HCT116 (cell line): ENCODE measurements at regions not wholly inside any gene's neighbourhood (a gene's known extent, or its start where the extent isn't known, plus 50 kb on each side); places are given as distances from the start of the nearest gene placed in this dataset.

Experiments used
- ATAC-seq: fragments of 200-7000 bp; cut with Tn5 transposase; 2 replicates; pipeline ENCODE4 v1.9.1; 2020; ENCODE audit warnings: mild to moderate bottlenecking, moderate library complexity
- BruUV-seq: library from RNA; stranded (reverse); fragments of 400-500 nt; replicated peaks from 2 replicates; lab custom pipeline; 2021; lab: Mats Ljungman, UMichigan
- CTCF ChIA-PET: fragments of 300-600 bp; sonication (Branson Sonifier 250); formaldehyde crosslinking; loops from one replicate; lab custom pipeline; 2021; ENCODE audit warnings: antibody characterized with exemption; lab: Charles Lee
- POLR2A ChIA-PET: fragments of 300-600, 350-600 bp; sonication (Branson Sonifier 250); formaldehyde crosslinking; loops from one replicate; lab custom pipeline; 2021; ENCODE audit warnings: antibody characterized with exemption; lab: Charles Lee
- RAD21 ChIA-PET, 2 experiments: fragments of 300-600 bp; sonication (Branson Sonifier 250); formaldehyde crosslinking; loops; one replicate each; lab custom pipeline; 2023; ENCODE audit warnings: low total read pairs in 2 of 2; ENCODE audit not compliant: uncharacterized antibody in 2 of 2, unreplicated experiment in 2 of 2, low non-redundant PET in 1 of 2; lab: Charles Lee
- DNase-seq: peaks from one replicate; pipeline ENCODE4 v3.0.0-alpha.2; 2010; ENCODE audit warnings: low read depth, low spot score
- H2AFZ ChIP-seq: fragments of 200-600 bp; shearing (Covaris generic), sonication (generic); 2 replicates; pipeline ENCODE4 v1.6.1; 2017; ENCODE audit warnings: low read depth, mixed run types, mixed read lengths, antibody characterized with exemption, low read length; ENCODE audit not compliant: poor library complexity, severe bottlenecking
- H3K27ac ChIP-seq: 2 replicates; pipeline ENCODE4 v1.5.1; 2012; ENCODE audit warnings: low read depth, low read length
- H3K27me3 ChIP-seq: fragments of 200-600 bp; sonication (generic); 2 replicates; pipeline ENCODE4 v1.6.1; 2016; ENCODE audit warnings: mixed run types, low read length, mixed read lengths; ENCODE audit not compliant: insufficient read depth
- H3K36me3 ChIP-seq, 2 experiments: fragments of 200-500 bp in 1 of 2; fragments of 200-600 bp in 1 of 2; sonication (Bioruptor generic) in 1 of 2; sonication (generic) in 1 of 2; 2 replicates each; pipeline versions ENCODE4 v1.5.1 to v1.6.1; 2014 to 2016; ENCODE audit warnings: low read length in 2 of 2, inconsistent platforms in 1 of 2, mixed read lengths in 1 of 2, mixed run types in 1 of 2; ENCODE audit not compliant: insufficient read depth in 2 of 2, control insufficient read depth in 1 of 2
- H3K4me1 ChIP-seq, 2 experiments: fragments of 200-600 bp in 1 of 2; sonication (generic) in 1 of 2; 2 replicates each; pipeline versions ENCODE4 v1.5.1 to v1.6.1; 2012 to 2017; ENCODE audit warnings: low read length in 2 of 2, inconsistent platforms in 1 of 2, mild to moderate bottlenecking in 1 of 2, mixed read lengths in 1 of 2, mixed run types in 1 of 2, moderate library complexity in 1 of 2; ENCODE audit not compliant: insufficient read depth in 2 of 2, control insufficient read depth in 1 of 2
- H3K4me2 ChIP-seq: fragments of 200-600 bp; sonication (generic); 2 replicates; pipeline ENCODE4 v1.6.1; 2017; ENCODE audit warnings: mixed run types, low read length, mixed read lengths
- H3K4me3 ChIP-seq, 2 experiments: fragments of 200-600 bp in 1 of 2; sonication (generic) in 1 of 2; replicated peaks in 1 of 2; 2 replicates each; pipeline ENCODE4 v1.5.1; 2011 to 2016; ENCODE audit warnings: low read length in 2 of 2, control low read depth in 1 of 2, low read depth in 1 of 2, mild to moderate bottlenecking in 1 of 2, mixed read lengths in 1 of 2, mixed run types in 1 of 2
- H3K79me2 ChIP-seq: fragments of 200-600 bp; sonication (generic); 2 replicates; pipeline ENCODE4 v1.6.1; 2017; ENCODE audit warnings: mild to moderate bottlenecking, mixed run types, low read length, moderate library complexity, mixed read lengths; ENCODE audit not compliant: insufficient read depth
- H3K9ac ChIP-seq: fragments of 200-600 bp; sonication (generic); 2 replicates; pipeline ENCODE4 v1.6.1; 2016; ENCODE audit warnings: low read length, mixed read lengths
- H3K9me2 ChIP-seq: fragments of 200-600 bp; sonication (generic), shearing (Covaris generic); 2 replicates; pipeline ENCODE4 v1.6.1; 2017; ENCODE audit warnings: mixed run types, mild to moderate bottlenecking, moderate library complexity; ENCODE audit not compliant: insufficient read depth
- H3K9me3 ChIP-seq, 2 experiments: fragments of 200-500 bp in 1 of 2; fragments of 200-600 bp in 1 of 2; sonication (Bioruptor generic) in 1 of 2; sonication (generic) in 1 of 2; 2 replicates each; pipeline ENCODE4 v1.6.1; 2014 to 2017; ENCODE audit warnings: low read length in 2 of 2, mixed read lengths in 2 of 2, inconsistent platforms in 1 of 2, low read depth in 1 of 2, mild to moderate bottlenecking in 1 of 2, mixed run types in 1 of 2, moderate library complexity in 1 of 2; ENCODE audit not compliant: control insufficient read depth in 1 of 2, insufficient read depth in 1 of 2
- H4K20me1 ChIP-seq: fragments of 200-600 bp; sonication (generic), shearing (Covaris generic); 2 replicates; pipeline ENCODE4 v1.6.1; 2017; ENCODE audit warnings: mixed run types, mild to moderate bottlenecking, moderate library complexity; ENCODE audit not compliant: insufficient read depth
- CBX3 ChIP-seq: IDR thresholded peaks from 2 replicates; pipeline ENCODE4 v1.6.1; 2012; ENCODE audit warnings: low read depth
- CTCF ChIP-seq, 3 experiments: fragments of 200-600 bp in 1 of 3; sonication (generic) in 1 of 3; IDR thresholded peaks in 2 of 3; conservative IDR thresholded peaks in 1 of 3; 2 replicates each; pipeline ENCODE4 v1.5.1; 2012 to 2017; ENCODE audit warnings: low read depth in 2 of 3, low read length in 2 of 3, antibody characterized with exemption in 1 of 3, borderline replicate concordance in 1 of 3, control low read depth in 1 of 3, mild to moderate bottlenecking in 1 of 3, mixed read lengths in 1 of 3, mixed run types in 1 of 3, moderate library complexity in 1 of 3; ENCODE audit not compliant: insufficient read depth in 1 of 3
- EZH2 ChIP-seq: fragments of 200-600 bp; sonication (generic); IDR thresholded peaks from 2 replicates; pipeline ENCODE4 v1.6.1; 2017; ENCODE audit warnings: antibody characterized with exemption, mixed run types
- EZH2phosphoT487 ChIP-seq: fragments of 200-600 bp; IDR thresholded peaks from 2 replicates; pipeline ENCODE4 v1.6.1; 2018; ENCODE audit warnings: antibody characterized with exemption, borderline replicate concordance
- FOSL1 ChIP-seq: IDR thresholded peaks from 2 replicates; pipeline ENCODE4 v1.6.1; 2012; ENCODE audit warnings: low read depth
- JUND ChIP-seq: IDR thresholded peaks from 2 replicates; pipeline ENCODE4 v1.6.1; 2012
- MAX ChIP-seq: IDR thresholded peaks from 2 replicates; pipeline ENCODE4 v1.6.1; 2012
- POLR2A ChIP-seq: IDR thresholded peaks from 2 replicates; pipeline ENCODE4 v1.7.0; 2011; ENCODE audit warnings: borderline replicate concordance; ENCODE audit not compliant: insufficient read depth, insufficient read length; ENCODE audit errors: extremely low read depth
- POLR2AphosphoS5 ChIP-seq: IDR thresholded peaks from 2 replicates; pipeline ENCODE4 v1.6.1; 2011; ENCODE audit warnings: mild to moderate bottlenecking, low read depth, low read length, moderate library complexity
- SIN3A ChIP-seq: IDR thresholded peaks from 2 replicates; pipeline ENCODE4 v1.6.1; 2012; ENCODE audit warnings: low read depth
- TCF7L2 ChIP-seq: IDR thresholded peaks from 2 replicates; pipeline ENCODE4 v1.7.0; 2011; ENCODE audit warnings: borderline replicate concordance, inconsistent platforms; ENCODE audit not compliant: insufficient read depth, insufficient read length; ENCODE audit errors: extremely low read depth
- YY1 ChIP-seq: IDR thresholded peaks from 2 replicates; pipeline ENCODE4 v1.6.1; 2011; ENCODE audit warnings: low read length, low read depth, moderate library complexity, mild to moderate bottlenecking; ENCODE audit not compliant: insufficient replicate concordance; ENCODE audit errors: extremely low read depth
- ZBTB33 ChIP-seq: IDR thresholded peaks from 2 replicates; pipeline ENCODE4 v1.6.1; 2011; ENCODE audit warnings: mild to moderate bottlenecking, low read length, moderate library complexity; ENCODE audit not compliant: insufficient replicate concordance; ENCODE audit errors: extremely low read depth
- ZFX ChIP-seq: fragments of 450-650 bp; IDR thresholded peaks from 2 replicates; pipeline ENCODE4 v1.6.1; 2017
- ZNF274 ChIP-seq: fragments of 200-500 bp; sonication (Bioruptor generic); IDR thresholded peaks from 2 replicates; pipeline ENCODE4 v1.6.1; 2014; ENCODE audit warnings: mild to moderate bottlenecking, low read depth, low read length, inconsistent platforms
- intact Hi-C: fragments of 100-400 bp; cut with micrococcal nuclease; formaldehyde crosslinking; loops from 2 replicates; pipeline ENCODE4 v1.10.0; 2022
- TF ChIP-seq, protein P1 (sequence below): IDR thresholded peaks from 2 replicates; pipeline ENCODE4 v1.6.1; 2012
- TF ChIP-seq, protein P2 (sequence below): IDR thresholded peaks from 2 replicates; pipeline ENCODE4 v1.6.1; 2012; ENCODE audit warnings: low read depth

GRCh38 chr1:10868599-10868965 is 72.1 kb upstream of the CASZ1 start:
- ATAC-seq: no peak
- H3K36me3 ChIP-seq: no peaks in the 10 kb centered on the region
- ChIA-PET RAD21 (no interaction called here), POLR2A (interaction anchor here (0.5 kb wide), 1 partner anchor 34 kb away, joined by 4 read pairs; no protein-coding TSS in a partner anchor), CTCF (no interaction called here)
- no peak overlapping the region for H3K4me2 ChIP-seq
- no peak overlapping the region for H3K27ac ChIP-seq
- H3K79me2 ChIP-seq: no peaks in the 10 kb centered on the region
- no peaks in the 10 kb centered on the region for H3K9me2 ChIP-seq
- no peak for TF ChIP-seq POLR2AphosphoS5
- no peak for TF ChIP-seq POLR2A
- TF ChIP-seq JUND: no peak
- TF ChIP-seq, protein P1, sequence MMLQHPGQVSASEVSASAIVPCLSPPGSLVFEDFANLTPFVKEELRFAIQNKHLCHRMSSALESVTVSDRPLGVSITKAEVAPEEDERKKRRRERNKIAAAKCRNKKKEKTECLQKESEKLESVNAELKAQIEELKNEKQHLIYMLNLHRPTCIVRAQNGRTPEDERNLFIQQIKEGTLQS: no peak
- no peak for TF ChIP-seq YY1
- no peak for TF ChIP-seq FOSL1
- no peak for TF ChIP-seq EZH2
- no peak for TF ChIP-seq EZH2phosphoT487
- TF ChIP-seq SIN3A: no peak
- TF ChIP-seq ZBTB33: no peak
- no peak for TF ChIP-seq CTCF (IDR thresholded peaks at IDR 0.05 in 2 of 3, conservative IDR thresholded peaks at IDR 0.05 in 1 of 3; ENCODE audit: borderline replicate concordance in 1 of 3, insufficient read depth in 1 of 3, low read depth in 2 of 3, low read length in 2 of 3)
- TF ChIP-seq ZFX: no peak
- no peak for TF ChIP-seq MAX
- no peak for TF ChIP-seq ZNF274
- TF ChIP-seq TCF7L2: no peak
- TF ChIP-seq, protein P2, sequence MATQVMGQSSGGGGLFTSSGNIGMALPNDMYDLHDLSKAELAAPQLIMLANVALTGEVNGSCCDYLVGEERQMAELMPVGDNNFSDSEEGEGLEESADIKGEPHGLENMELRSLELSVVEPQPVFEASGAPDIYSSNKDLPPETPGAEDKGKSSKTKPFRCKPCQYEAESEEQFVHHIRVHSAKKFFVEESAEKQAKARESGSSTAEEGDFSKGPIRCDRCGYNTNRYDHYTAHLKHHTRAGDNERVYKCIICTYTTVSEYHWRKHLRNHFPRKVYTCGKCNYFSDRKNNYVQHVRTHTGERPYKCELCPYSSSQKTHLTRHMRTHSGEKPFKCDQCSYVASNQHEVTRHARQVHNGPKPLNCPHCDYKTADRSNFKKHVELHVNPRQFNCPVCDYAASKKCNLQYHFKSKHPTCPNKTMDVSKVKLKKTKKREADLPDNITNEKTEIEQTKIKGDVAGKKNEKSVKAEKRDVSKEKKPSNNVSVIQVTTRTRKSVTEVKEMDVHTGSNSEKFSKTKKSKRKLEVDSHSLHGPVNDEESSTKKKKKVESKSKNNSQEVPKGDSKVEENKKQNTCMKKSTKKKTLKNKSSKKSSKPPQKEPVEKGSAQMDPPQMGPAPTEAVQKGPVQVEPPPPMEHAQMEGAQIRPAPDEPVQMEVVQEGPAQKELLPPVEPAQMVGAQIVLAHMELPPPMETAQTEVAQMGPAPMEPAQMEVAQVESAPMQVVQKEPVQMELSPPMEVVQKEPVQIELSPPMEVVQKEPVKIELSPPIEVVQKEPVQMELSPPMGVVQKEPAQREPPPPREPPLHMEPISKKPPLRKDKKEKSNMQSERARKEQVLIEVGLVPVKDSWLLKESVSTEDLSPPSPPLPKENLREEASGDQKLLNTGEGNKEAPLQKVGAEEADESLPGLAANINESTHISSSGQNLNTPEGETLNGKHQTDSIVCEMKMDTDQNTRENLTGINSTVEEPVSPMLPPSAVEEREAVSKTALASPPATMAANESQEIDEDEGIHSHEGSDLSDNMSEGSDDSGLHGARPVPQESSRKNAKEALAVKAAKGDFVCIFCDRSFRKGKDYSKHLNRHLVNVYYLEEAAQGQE: no peak
- no peak for TF ChIP-seq CBX3
- no peak overlapping the region for H3K9ac ChIP-seq
- no peaks in the 10 kb centered on the region for H3K9me3 ChIP-seq
- no peaks in the 10 kb centered on the region for H4K20me1 ChIP-seq
- H2AFZ ChIP-seq: no peak overlapping the region
- intact Hi-C loops: loop anchor here (5.0 kb wide), 2 partner anchors 176 to 196 kb away; no protein-coding TSS in a partner anchor
- H3K4me1 ChIP-seq: peaks cover 8 to 11% of the 10 kb centered on the region in 2 experiments; a peak in 3 of 4 replicates
- H3K27me3 ChIP-seq: peaks cover 9% of the 10 kb centered on the region; the same call in 1 of the 2 replicates
- BruUV-seq: no TSS peak
- DNase-seq: no peak
- no peak overlapping the region for H3K4me3 ChIP-seq
